Loucy (cell line): ENCODE measurements at regions not wholly inside any gene's neighbourhood (a gene's known extent, or its start where the extent isn't known, plus 50 kb on each side); places are given as distances from the start of the nearest gene placed in this dataset.

ENCODE experiments used
- H2AFZ ChIP-seq: fragments of 200-600 bp; sonication (generic); 2 replicates; pipeline ENCODE4 v1.6.0; 2016; ENCODE audit warnings: antibody characterized with exemption, mild to moderate bottlenecking, low read length, moderate library complexity
- H3F3A ChIP-seq: fragments of 200-600 bp; 2 replicates; pipeline ENCODE4 v1.6.0; 2016; ENCODE audit warnings: antibody characterized with exemption, low read depth, mild to moderate bottlenecking
- H3K27me3 ChIP-seq: fragments of 200-600 bp; sonication (generic); 2 replicates; pipeline ENCODE4 v1.6.1; 2014; ENCODE audit warnings: low read length, mild to moderate bottlenecking; ENCODE audit not compliant: insufficient read depth, poor library complexity, severe bottlenecking
- H3K36me3 ChIP-seq: fragments of 200-600 bp; sonication (generic); 2 replicates; pipeline ENCODE4 v1.6.1; 2016; ENCODE audit warnings: low read length; ENCODE audit not compliant: insufficient read depth
- H3K4me1 ChIP-seq: fragments of 200-600 bp; sonication (generic); 2 replicates; pipeline ENCODE4 v1.5.1; 2014; ENCODE audit warnings: low read length, mild to moderate bottlenecking; ENCODE audit not compliant: insufficient read depth, poor library complexity, severe bottlenecking
- H3K4me2 ChIP-seq: fragments of 200-600 bp; sonication (generic); 2 replicates; pipeline ENCODE4 v1.6.0; 2014; ENCODE audit warnings: antibody characterized with exemption, low read length, low read depth, mild to moderate bottlenecking; ENCODE audit not compliant: poor library complexity, severe bottlenecking
- H3K4me3 ChIP-seq: fragments of 200-600 bp; sonication (generic); 2 replicates; pipeline ENCODE4 v1.5.1; 2014; ENCODE audit warnings: low read length, mild to moderate bottlenecking, mixed read lengths; ENCODE audit not compliant: poor library complexity, severe bottlenecking
- H3K79me2 ChIP-seq: fragments of 200-600 bp; sonication (generic); 2 replicates; pipeline ENCODE4 v1.6.1; 2014; ENCODE audit warnings: low read length; ENCODE audit not compliant: insufficient read depth
- H3K9ac ChIP-seq: fragments of 200-600 bp; sonication (generic); 2 replicates; pipeline ENCODE4 v1.6.0; 2014; ENCODE audit warnings: mild to moderate bottlenecking, low read depth, low read length, moderate library complexity; ENCODE audit not compliant: poor library complexity, severe bottlenecking
- H3K9me2 ChIP-seq: fragments of 200-600 bp; sonication (generic); replicated peaks from 2 replicates; pipeline ENCODE4 v1.6.1; 2016; ENCODE audit warnings: low read depth, low read length, mixed read lengths
- H3K9me3 ChIP-seq: fragments of 200-600 bp; sonication (generic); 2 replicates; pipeline ENCODE4 v1.6.1; 2014; ENCODE audit warnings: mild to moderate bottlenecking, antibody characterized with exemption, low read length, low read depth; ENCODE audit not compliant: insufficient read depth
- H4K20me1 ChIP-seq: fragments of 200-600 bp; sonication (generic); 2 replicates; pipeline ENCODE4 v1.6.0; 2014; ENCODE audit warnings: antibody characterized with exemption, low read length, mild to moderate bottlenecking; ENCODE audit not compliant: insufficient read depth, poor library complexity, severe bottlenecking
- EZH2phosphoT487 ChIP-seq: fragments of 200-600 bp; IDR thresholded peaks from 2 replicates; pipeline ENCODE4 v1.6.1; 2018; ENCODE audit warnings: antibody characterized with exemption, mild to moderate bottlenecking, moderate library complexity, borderline replicate concordance
- TF ChIP-seq, protein P1 (sequence below): fragments of 200-600 bp; sonication (generic); conservative IDR thresholded peaks from 2 replicates; pipeline ENCODE4 v1.5.1; 2014; ENCODE audit warnings: mild to moderate bottlenecking, antibody characterized with exemption, low read length

DNA sequence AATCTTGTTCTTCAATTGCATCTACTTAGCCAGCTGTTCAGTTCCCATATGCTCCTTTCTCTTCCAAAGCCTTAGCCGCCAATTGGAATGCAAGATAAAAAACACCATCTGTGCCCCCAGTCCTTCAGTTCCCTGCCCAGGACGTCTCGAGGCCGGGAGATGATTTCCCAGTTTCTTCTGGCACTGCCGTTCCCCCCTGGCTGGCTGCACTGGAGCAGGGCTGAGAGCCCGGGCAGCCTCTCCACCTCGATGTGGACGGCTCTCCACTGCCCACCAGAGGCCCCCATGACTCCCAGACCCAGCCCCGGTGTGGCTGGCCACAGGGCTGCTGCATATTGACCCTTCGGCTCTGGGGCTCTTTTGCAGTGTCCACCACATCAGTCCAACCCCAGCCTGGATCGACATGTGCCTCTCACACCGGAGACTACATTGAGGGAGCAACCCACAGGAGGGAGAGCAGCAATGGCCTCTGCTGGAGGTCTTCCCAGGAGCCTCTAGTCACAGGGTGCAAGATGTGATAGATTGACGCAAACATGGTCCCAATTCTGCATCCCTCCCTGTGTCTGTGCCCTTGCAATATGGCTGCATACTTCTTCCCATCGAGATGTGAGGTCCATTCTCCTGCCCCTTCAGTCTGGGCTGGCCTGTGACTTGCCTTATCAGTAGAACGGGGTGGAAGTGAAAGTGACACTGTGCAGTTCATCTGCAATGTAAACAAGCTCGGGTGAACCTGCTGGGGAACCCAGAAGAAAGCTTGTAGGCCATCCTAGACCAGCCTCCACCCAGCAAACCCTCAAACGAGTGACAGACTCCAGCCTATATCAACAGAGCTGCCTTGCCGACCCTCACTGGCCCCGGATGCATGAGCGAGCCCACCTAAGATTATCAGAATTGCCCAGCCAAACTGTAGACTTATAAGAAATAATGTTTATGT lies 52.3 kb upstream of the PRR20G start:
- H3K9ac ChIP-seq, result no peak overlapping the region
- H3K4me3 ChIP-seq, result no peak overlapping the region
- TF ChIP-seq, protein P1, sequence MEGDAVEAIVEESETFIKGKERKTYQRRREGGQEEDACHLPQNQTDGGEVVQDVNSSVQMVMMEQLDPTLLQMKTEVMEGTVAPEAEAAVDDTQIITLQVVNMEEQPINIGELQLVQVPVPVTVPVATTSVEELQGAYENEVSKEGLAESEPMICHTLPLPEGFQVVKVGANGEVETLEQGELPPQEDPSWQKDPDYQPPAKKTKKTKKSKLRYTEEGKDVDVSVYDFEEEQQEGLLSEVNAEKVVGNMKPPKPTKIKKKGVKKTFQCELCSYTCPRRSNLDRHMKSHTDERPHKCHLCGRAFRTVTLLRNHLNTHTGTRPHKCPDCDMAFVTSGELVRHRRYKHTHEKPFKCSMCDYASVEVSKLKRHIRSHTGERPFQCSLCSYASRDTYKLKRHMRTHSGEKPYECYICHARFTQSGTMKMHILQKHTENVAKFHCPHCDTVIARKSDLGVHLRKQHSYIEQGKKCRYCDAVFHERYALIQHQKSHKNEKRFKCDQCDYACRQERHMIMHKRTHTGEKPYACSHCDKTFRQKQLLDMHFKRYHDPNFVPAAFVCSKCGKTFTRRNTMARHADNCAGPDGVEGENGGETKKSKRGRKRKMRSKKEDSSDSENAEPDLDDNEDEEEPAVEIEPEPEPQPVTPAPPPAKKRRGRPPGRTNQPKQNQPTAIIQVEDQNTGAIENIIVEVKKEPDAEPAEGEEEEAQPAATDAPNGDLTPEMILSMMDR, result no peak
- no peak for TF ChIP-seq EZH2phosphoT487
- no peak overlapping the region for H2AFZ ChIP-seq
- no peaks in the 10 kb centered on the region for H3K9me2 ChIP-seq
- no peak overlapping the region for H3K4me2 ChIP-seq
- H3K79me2 ChIP-seq, result no peaks in the 10 kb centered on the region
- H4K20me1 ChIP-seq, result no peaks in the 10 kb centered on the region
- H3K36me3 ChIP-seq, result no peaks in the 10 kb centered on the region
- no peaks in the 10 kb centered on the region for H3F3A ChIP-seq
- no peaks in the 10 kb centered on the region for H3K9me3 ChIP-seq
- H3K27me3 ChIP-seq, result no peaks in the 10 kb centered on the region
- no peaks in the 10 kb centered on the region for H3K4me1 ChIP-seq

DNA sequence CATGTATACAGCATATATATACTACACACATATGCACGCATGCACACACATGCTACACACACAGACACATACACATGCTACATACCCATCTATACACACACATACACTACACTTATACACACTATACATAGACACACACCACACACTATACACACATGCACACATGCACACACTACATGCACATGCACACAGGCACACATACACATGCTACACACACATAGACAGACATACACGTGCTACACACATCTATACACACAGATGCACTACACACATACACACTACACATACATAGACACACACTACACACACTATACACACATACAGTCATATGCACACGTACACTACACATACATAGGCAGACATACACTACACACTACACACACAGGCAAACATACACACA lies 51.2 kb upstream of the PRR20G start:
- no peak for TF ChIP-seq EZH2phosphoT487
- TF ChIP-seq, protein P1, result no peak
- H3K4me1 ChIP-seq, result no peaks in the 10 kb centered on the region
- no peaks in the 10 kb centered on the region for H3K9me2 ChIP-seq
- no peak overlapping the region for H3K4me3 ChIP-seq
- no peaks in the 10 kb centered on the region for H3K79me2 ChIP-seq
- no peaks in the 10 kb centered on the region for H3K9me3 ChIP-seq
- H3K9ac ChIP-seq, result no peak overlapping the region
- H3F3A ChIP-seq, result no peaks in the 10 kb centered on the region
- no peaks in the 10 kb centered on the region for H4K20me1 ChIP-seq
- H3K4me2 ChIP-seq, result no peak overlapping the region
- no peaks in the 10 kb centered on the region for H3K36me3 ChIP-seq
- H3K27me3 ChIP-seq, result no peaks in the 10 kb centered on the region
- H2AFZ ChIP-seq, result no peak overlapping the region

DNA sequence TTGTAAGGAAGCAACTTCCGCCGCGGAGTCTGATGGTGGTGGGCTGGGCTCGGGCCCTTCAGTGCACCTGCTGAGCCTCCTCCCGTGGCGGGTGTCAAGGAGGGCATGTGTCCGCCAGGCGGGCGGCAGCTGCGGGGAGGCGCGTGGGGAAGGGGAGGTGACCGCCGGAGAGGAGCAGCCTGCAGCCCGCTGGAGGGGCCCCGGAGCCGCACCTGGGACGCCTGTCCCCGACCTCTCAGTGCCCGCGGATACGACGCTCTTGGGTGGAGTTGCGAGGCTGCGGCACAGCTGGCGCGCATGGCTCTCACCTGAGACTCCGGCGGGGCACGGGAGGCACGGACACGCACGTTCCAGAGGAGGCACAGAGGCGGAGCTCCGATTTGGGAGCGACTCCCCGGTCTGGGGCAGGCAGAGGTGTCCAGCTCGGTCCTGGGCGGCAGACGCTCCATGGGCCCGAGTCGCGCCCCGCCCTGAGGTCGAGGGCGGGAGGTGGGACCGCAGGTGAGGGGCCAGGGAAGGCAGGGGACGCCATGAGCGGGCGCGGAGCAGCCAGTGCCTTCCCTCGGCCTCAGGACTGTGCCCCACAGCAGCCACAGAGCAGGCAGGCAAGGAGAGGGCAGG lies 50.2 kb upstream of the PRR20G start:
- Histone ChIP-seq H3K4me2 (no peak overlapping the region), H4K20me1 (no peaks in the 10 kb centered on the region), H3F3A (no peaks in the 10 kb centered on the region), H3K79me2 (no peaks in the 10 kb centered on the region), H3K9me2 (no peaks in the 10 kb centered on the region), H3K9ac (no peak overlapping the region), H3K4me3 (no peak overlapping the region), H2AFZ (no peak overlapping the region), H3K4me1 (no peaks in the 10 kb centered on the region), H3K9me3 (no peaks in the 10 kb centered on the region), H3K27me3 (no peaks in the 10 kb centered on the region), H3K36me3 (no peaks in the 10 kb centered on the region)
- TF ChIP-seq, protein P1, result no peak
- no peak for TF ChIP-seq EZH2phosphoT487
